OCI-LY7 (cell line): ENCODE measurements at regions not wholly inside any gene's neighbourhood (a gene's known extent, or its start where the extent isn't known, plus 50 kb on each side); places are given as distances from the start of the nearest gene placed in this dataset.

Source experiments
- BruUV-seq: library from RNA; stranded (reverse); fragments of 400-500 nt; replicated peaks from 2 replicates; lab custom pipeline; 2021; lab: Mats Ljungman, UMichigan
- CTCF ChIA-PET: fragments of 300-600 bp; sonication (Branson Sonifier 250); formaldehyde crosslinking; loops from one replicate; lab custom pipeline; 2022; ENCODE audit warnings: antibody characterized with exemption; ENCODE audit not compliant: unreplicated experiment; lab: Charles Lee
- POLR2A ChIA-PET: fragments of 300-600 bp; sonication (Branson Sonifier 250); formaldehyde crosslinking; loops from one replicate; lab custom pipeline; 2022; ENCODE audit warnings: antibody characterized with exemption; lab: Charles Lee
- DNase-seq: peaks from one replicate; pipeline ENCODE4 v3.0.0-alpha.2; 2015; ENCODE audit warnings: low spot score
- H2AFZ ChIP-seq: fragments of 200-600 bp; sonication (generic), shearing (Covaris generic); 2 replicates; pipeline ENCODE4 v1.6.1; 2014; ENCODE audit warnings: mild to moderate bottlenecking, antibody characterized with exemption, low read length, moderate library complexity
- H3K27ac ChIP-seq: fragments of 200-600 bp; sonication (generic); 2 replicates; pipeline ENCODE4 v1.5.1; 2014; ENCODE audit warnings: mixed run types, low read depth, mild to moderate bottlenecking, moderate library complexity, low read length, inconsistent platforms; ENCODE audit not compliant: poor library complexity, severe bottlenecking
- H3K36me3 ChIP-seq: fragments of 200-600 bp; sonication (generic); 2 replicates; pipeline ENCODE4 v1.6.1; 2014; ENCODE audit warnings: mild to moderate bottlenecking, antibody characterized with exemption, low read length, moderate library complexity, mixed read lengths; ENCODE audit not compliant: insufficient read depth
- H3K4me1 ChIP-seq: fragments of 200-600 bp; sonication (generic); 2 replicates; pipeline ENCODE4 v1.5.1; 2014; ENCODE audit warnings: mild to moderate bottlenecking, low read length; ENCODE audit not compliant: insufficient read depth, poor library complexity, severe bottlenecking
- H3K4me2 ChIP-seq: fragments of 200-600 bp; sonication (generic); 2 replicates; pipeline ENCODE4 v1.6.1; 2014; ENCODE audit warnings: mild to moderate bottlenecking, low read length
- H3K4me3 ChIP-seq: fragments of 200-600 bp; sonication (generic); 2 replicates; pipeline ENCODE4 v1.5.1; 2014; ENCODE audit warnings: mild to moderate bottlenecking, low read depth, low read length; ENCODE audit not compliant: poor library complexity, severe bottlenecking
- H3K79me2 ChIP-seq: fragments of 200-600 bp; sonication (generic); 2 replicates; pipeline ENCODE4 v1.6.1; 2016; ENCODE audit warnings: low read depth, mild to moderate bottlenecking, low read length, moderate library complexity, mixed read lengths; ENCODE audit not compliant: insufficient read depth
- H3K9me2 ChIP-seq: fragments of 200-600 bp; sonication (generic); 2 replicates; pipeline ENCODE4 v1.6.1; 2016; ENCODE audit warnings: mild to moderate bottlenecking, low read length, mixed read lengths; ENCODE audit not compliant: insufficient read depth
- H3K9me3 ChIP-seq: fragments of 200-600 bp; sonication (generic); 2 replicates; pipeline ENCODE4 v1.6.1; 2014; ENCODE audit warnings: mild to moderate bottlenecking, mixed run types, low read length, mixed read lengths
- H4K20me1 ChIP-seq: fragments of 200-600 bp; sonication (generic); 2 replicates; pipeline ENCODE4 v1.6.1; 2014; ENCODE audit warnings: mild to moderate bottlenecking, antibody characterized with exemption, low read length, moderate library complexity, mixed read lengths; ENCODE audit not compliant: insufficient read depth
- EZH2phosphoT487 ChIP-seq: fragments of 200-600 bp; sonication (generic); IDR thresholded peaks from 2 replicates; pipeline ENCODE4 v1.6.1; 2018; ENCODE audit warnings: low read depth, borderline replicate concordance, mild to moderate bottlenecking, mixed run types, antibody characterized with exemption, low read length, moderate library complexity, mixed read lengths
- intact Hi-C: fragments of 100-400 bp; cut with micrococcal nuclease; formaldehyde crosslinking; loops from one replicate; pipeline ENCODE4 v1.10.0; 2022; ENCODE audit not compliant: unreplicated experiment
- TF ChIP-seq, protein P1 (sequence below): fragments of 200-600 bp; sonication (generic); conservative IDR thresholded peaks from 2 replicates; pipeline ENCODE4 v1.5.1; 2014; ENCODE audit warnings: mild to moderate bottlenecking, antibody characterized with exemption, low read length, moderate library complexity, mixed read lengths

DNA sequence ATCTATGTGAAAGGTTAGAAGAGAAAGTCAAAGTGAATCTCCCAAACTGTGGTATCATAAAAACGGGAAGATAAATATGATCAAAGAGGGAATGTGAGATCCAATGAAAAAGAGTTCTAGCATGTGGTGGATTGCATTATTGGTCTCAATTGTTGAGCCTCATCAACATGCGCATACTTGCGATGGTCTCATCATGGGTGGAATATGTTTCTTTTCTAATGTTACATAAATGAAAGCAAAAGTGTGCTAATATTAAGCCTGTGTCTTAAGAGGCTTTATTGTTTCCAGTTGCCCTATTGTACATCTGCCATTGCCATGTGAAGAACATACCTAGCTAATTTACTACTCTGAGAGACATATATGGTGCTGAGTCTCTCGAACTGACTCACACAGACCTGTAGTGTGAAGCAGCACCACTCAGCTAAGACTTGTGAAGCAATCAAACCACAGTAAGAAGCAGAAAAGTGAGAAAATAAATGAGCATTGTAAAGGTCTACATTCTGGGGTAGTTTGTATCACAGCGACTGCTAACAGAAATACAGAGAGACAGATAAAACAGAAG is 645.5 kb upstream of the PCDH15 start:
- Histone ChIP-seq H2AFZ (no peak overlapping the region), H3K4me1 (no peaks in the 10 kb centered on the region), H3K9me3 (no peaks in the 10 kb centered on the region), H3K27ac (no peak overlapping the region), H3K79me2 (no peaks in the 10 kb centered on the region), H4K20me1 (no peaks in the 10 kb centered on the region), H3K4me2 (no peak overlapping the region), H3K9me2 (no peaks in the 10 kb centered on the region), H3K36me3 (no peaks in the 10 kb centered on the region), H3K4me3 (no peak overlapping the region)
- no TSS peak for BruUV-seq
- ChIA-PET POLR2A (no interaction called here), CTCF (no interaction called here)
- no peak for DNase-seq
- TF ChIP-seq, protein P1, sequence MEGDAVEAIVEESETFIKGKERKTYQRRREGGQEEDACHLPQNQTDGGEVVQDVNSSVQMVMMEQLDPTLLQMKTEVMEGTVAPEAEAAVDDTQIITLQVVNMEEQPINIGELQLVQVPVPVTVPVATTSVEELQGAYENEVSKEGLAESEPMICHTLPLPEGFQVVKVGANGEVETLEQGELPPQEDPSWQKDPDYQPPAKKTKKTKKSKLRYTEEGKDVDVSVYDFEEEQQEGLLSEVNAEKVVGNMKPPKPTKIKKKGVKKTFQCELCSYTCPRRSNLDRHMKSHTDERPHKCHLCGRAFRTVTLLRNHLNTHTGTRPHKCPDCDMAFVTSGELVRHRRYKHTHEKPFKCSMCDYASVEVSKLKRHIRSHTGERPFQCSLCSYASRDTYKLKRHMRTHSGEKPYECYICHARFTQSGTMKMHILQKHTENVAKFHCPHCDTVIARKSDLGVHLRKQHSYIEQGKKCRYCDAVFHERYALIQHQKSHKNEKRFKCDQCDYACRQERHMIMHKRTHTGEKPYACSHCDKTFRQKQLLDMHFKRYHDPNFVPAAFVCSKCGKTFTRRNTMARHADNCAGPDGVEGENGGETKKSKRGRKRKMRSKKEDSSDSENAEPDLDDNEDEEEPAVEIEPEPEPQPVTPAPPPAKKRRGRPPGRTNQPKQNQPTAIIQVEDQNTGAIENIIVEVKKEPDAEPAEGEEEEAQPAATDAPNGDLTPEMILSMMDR, result no peak
- TF ChIP-seq EZH2phosphoT487, result no peak
- intact Hi-C loops, result no loop called here

DNA sequence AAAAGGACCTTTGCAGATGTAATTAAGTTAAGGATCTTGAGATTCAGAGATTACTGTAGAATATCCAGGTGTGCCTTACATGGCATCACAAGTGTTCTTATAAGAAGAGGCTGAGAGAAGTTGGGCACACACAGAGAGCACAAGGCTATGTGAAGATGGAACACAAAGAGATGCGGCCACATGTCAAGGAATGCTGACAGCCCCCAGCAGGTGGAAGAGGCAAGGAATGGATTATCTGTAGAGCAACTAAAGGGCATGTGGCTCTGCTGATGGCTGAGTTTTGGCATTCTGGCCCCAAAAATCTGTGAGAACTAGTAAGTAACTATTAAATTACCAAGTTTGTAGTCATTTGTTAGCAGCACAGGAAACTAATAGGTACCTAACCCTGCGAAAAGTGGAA is 640.7 kb upstream of the PCDH15 start:
- DNase-seq, result no peak
- no TSS peak for BruUV-seq
- Histone ChIP-seq H2AFZ (no peak overlapping the region), H3K4me2 (no peak overlapping the region), H3K36me3 (no peaks in the 10 kb centered on the region), H3K27ac (no peak overlapping the region), H3K4me3 (no peak overlapping the region), H3K9me3 (no peaks in the 10 kb centered on the region), H3K4me1 (no peaks in the 10 kb centered on the region), H4K20me1 (no peaks in the 10 kb centered on the region), H3K9me2 (no peaks in the 10 kb centered on the region), H3K79me2 (no peaks in the 10 kb centered on the region)
- no peak for TF ChIP-seq EZH2phosphoT487
- TF ChIP-seq, protein P1, result no peak
- POLR2A ChIA-PET, result no interaction called here
- CTCF ChIA-PET, result no interaction called here
- intact Hi-C loops, result no loop called here

DNA sequence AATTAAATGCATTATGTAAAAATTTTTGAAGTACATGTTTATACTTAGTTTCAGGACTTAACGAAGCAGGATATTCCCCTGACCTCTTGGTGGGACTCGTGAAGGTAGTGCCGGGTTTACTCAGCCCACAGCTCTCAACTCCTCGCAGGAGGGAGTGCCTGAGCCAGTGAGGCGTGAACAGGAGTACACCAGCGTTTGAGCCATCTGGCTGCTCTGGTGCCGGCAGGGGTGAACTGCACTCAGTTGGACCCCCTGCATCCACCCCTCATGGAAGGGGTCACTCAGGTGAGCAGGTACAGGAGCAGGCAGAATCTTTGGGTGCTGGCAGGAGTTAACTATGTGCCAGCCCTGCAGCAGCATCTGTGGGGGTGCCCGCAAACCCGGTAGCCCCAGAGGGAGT is 625.1 kb upstream of the PCDH15 start:
- no peak overlapping the region for H3K27ac ChIP-seq
- H4K20me1 ChIP-seq, result no peaks in the 10 kb centered on the region
- no peaks in the 10 kb centered on the region for H3K4me1 ChIP-seq
- H3K9me3 ChIP-seq, result no peaks in the 10 kb centered on the region
- intact Hi-C loops, result no loop called here
- no peaks in the 10 kb centered on the region for H3K9me2 ChIP-seq
- TF ChIP-seq EZH2phosphoT487, result no peak
- TF ChIP-seq, protein P1, result no peak
- CTCF ChIA-PET, result no interaction called here
- no peak overlapping the region for H2AFZ ChIP-seq
- no peak overlapping the region for H3K4me2 ChIP-seq
- BruUV-seq, result no TSS peak
- no peak overlapping the region for H3K4me3 ChIP-seq
- no peak for DNase-seq
- POLR2A ChIA-PET, result interaction anchor here (0.6 kb wide), 1 partner anchor 1226 kb away, joined by 4 read pairs; no protein-coding TSS in a partner anchor
- no peaks in the 10 kb centered on the region for H3K79me2 ChIP-seq
- no peaks in the 10 kb centered on the region for H3K36me3 ChIP-seq
